Astrocyte (in vitro differentiated cells and primary cell): ENCODE measurements at regions not wholly inside any gene's neighbourhood (a gene's known extent, or its start where the extent isn't known, plus 50 kb on each side); places are given as distances from the start of the nearest gene placed in this dataset.
A peak's percentile ranks its signal among the peaks of the same experiment; 100 is the strongest.

Experiments
- DNase-seq: peaks from one replicate; pipeline ENCODE4 v3.0.0-alpha.2; 2010; ENCODE audit warnings: low read depth
- FAIRE-seq: peaks from 2 replicates; lab custom pipeline; 2011; peaks lifted over from hg19 to GRCh38; lab: Jason Lieb, UNC
- H2AFZ ChIP-seq: 2 replicates; pipeline ENCODE4 v1.6.0; 2012; ENCODE audit warnings: low read depth, low read length, inconsistent platforms
- H3K27ac ChIP-seq: 2 replicates; pipeline ENCODE4 v1.5.1; 2011; ENCODE audit warnings: low read depth, low read length, inconsistent platforms
- H3K27me3 ChIP-seq: 2 replicates; pipeline ENCODE4 v1.6.0; 2011; ENCODE audit warnings: low read length, inconsistent platforms; ENCODE audit not compliant: insufficient read depth
- H3K36me3 ChIP-seq: 2 replicates; pipeline ENCODE4 v1.5.1; 2011; ENCODE audit warnings: low read length, inconsistent platforms; ENCODE audit not compliant: insufficient read depth
- H3K4me1 ChIP-seq: 2 replicates; pipeline ENCODE4 v1.5.1; 2011; ENCODE audit warnings: low read length, inconsistent platforms; ENCODE audit not compliant: insufficient read depth
- H3K4me2 ChIP-seq: 2 replicates; pipeline ENCODE4 v1.6.0; 2012; ENCODE audit warnings: low read length, inconsistent platforms
- H3K4me3 ChIP-seq: 2 replicates; pipeline ENCODE4 v1.5.1; 2011; ENCODE audit warnings: low read depth, mild to moderate bottlenecking, low read length, inconsistent platforms; ENCODE audit not compliant: insufficient read depth
- H3K79me2 ChIP-seq: 2 replicates; pipeline ENCODE4 v1.6.0; 2012; ENCODE audit warnings: mild to moderate bottlenecking, low read length, inconsistent platforms; ENCODE audit not compliant: insufficient read depth
- H3K9ac ChIP-seq: 2 replicates; pipeline ENCODE4 v1.6.0; 2012; ENCODE audit warnings: mild to moderate bottlenecking, low read length, inconsistent platforms
- H3K9me3 ChIP-seq: 2 replicates; pipeline ENCODE4 v1.5.1; 2012; ENCODE audit warnings: low read depth, mild to moderate bottlenecking, low read length, inconsistent platforms; ENCODE audit not compliant: insufficient read depth
- H4K20me1 ChIP-seq: 2 replicates; pipeline ENCODE4 v1.6.0; 2012; ENCODE audit warnings: low read length, inconsistent platforms; ENCODE audit not compliant: insufficient read depth
- H3K27ac Mint-ChIP-seq: one replicate; pipeline ENCODE4 v1.8.0; 2021; ENCODE audit warnings: mild to moderate bottlenecking, mixed read lengths; ENCODE audit not compliant: unreplicated experiment
- H3K27me3 Mint-ChIP-seq: one replicate; pipeline ENCODE4 v1.8.0; 2021; ENCODE audit warnings: low read depth, mixed read lengths; ENCODE audit not compliant: unreplicated experiment
- H3K36me3 Mint-ChIP-seq: one replicate; pipeline ENCODE4 v1.8.0; 2021; ENCODE audit warnings: low read depth, mixed read lengths; ENCODE audit not compliant: unreplicated experiment
- H3K4me1 Mint-ChIP-seq: one replicate; pipeline ENCODE4 v1.8.0; 2021; ENCODE audit warnings: low read depth, mixed read lengths; ENCODE audit not compliant: unreplicated experiment
- H3K4me3 Mint-ChIP-seq: one replicate; pipeline ENCODE4 v1.8.0; 2021; ENCODE audit warnings: mild to moderate bottlenecking, moderate library complexity, mixed read lengths; ENCODE audit not compliant: unreplicated experiment
- H3K9me3 Mint-ChIP-seq: one replicate; pipeline ENCODE4 v1.8.0; 2021; ENCODE audit warnings: mild to moderate bottlenecking, mixed read lengths; ENCODE audit not compliant: unreplicated experiment
- CTCF ChIP-seq: IDR thresholded peaks from 2 replicates; pipeline ENCODE4 v1.5.1; 2011; ENCODE audit warnings: low read depth, mild to moderate bottlenecking, inconsistent platforms, low read length, moderate library complexity; ENCODE audit not compliant: insufficient read depth
- EZH2 ChIP-seq: IDR thresholded peaks from 2 replicates; pipeline ENCODE4 v1.6.1; 2012; ENCODE audit warnings: mild to moderate bottlenecking, low read length, inconsistent platforms; ENCODE audit not compliant: insufficient read depth

GRCh38 chr5:123717139-123717538, 205.2 kb downstream of the CSNK1G3 start:
- Mint-ChIP-seq H3K4me1 (peaks cover 38% of the 10 kb centered on the region), H3K27me3 (no peaks in the 10 kb centered on the region), H3K36me3 (peaks cover 3% of the 10 kb centered on the region), H3K4me3 (no peak overlapping the region), H3K27ac (peak overlapping the region; percentile 29), H3K9me3 (peaks cover 10% of the 10 kb centered on the region)
- H3K27ac ChIP-seq: no peak overlapping the region
- H3K27me3 ChIP-seq: no peaks in the 10 kb centered on the region
- TF ChIP-seq CTCF (no peak), EZH2 (no peak)
- FAIRE-seq: peak; percentile 66
- H2AFZ ChIP-seq: no peak overlapping the region
- H3K4me1 ChIP-seq: no peaks in the 10 kb centered on the region
- no peak overlapping the region for H3K4me2 ChIP-seq
- H3K4me3 ChIP-seq: no peak overlapping the region
- no peaks in the 10 kb centered on the region for H3K36me3 ChIP-seq
- peak; percentile 85 for DNase-seq
- no peak overlapping the region for H3K9ac ChIP-seq
- H3K79me2 ChIP-seq: no peaks in the 10 kb centered on the region
- H3K9me3 ChIP-seq: no peaks in the 10 kb centered on the region
- H4K20me1 ChIP-seq: no peaks in the 10 kb centered on the region

GRCh38 chr5:123710031-123710430, 198.1 kb downstream of the CSNK1G3 start:
- H3K36me3 Mint-ChIP-seq: peaks cover 9% of the 10 kb centered on the region
- no peaks in the 10 kb centered on the region for H3K36me3 ChIP-seq
- no peak overlapping the region for H3K4me3 ChIP-seq
- H4K20me1 ChIP-seq: no peaks in the 10 kb centered on the region
- H3K4me1 Mint-ChIP-seq: peaks cover 35% of the 10 kb centered on the region
- no peak overlapping the region for H3K4me3 Mint-ChIP-seq
- H3K27ac ChIP-seq: no peak overlapping the region
- H3K27ac Mint-ChIP-seq: peak overlapping the region; percentile 59
- DNase-seq (no peak), FAIRE-seq (no peak)
- H3K9me3 ChIP-seq: no peaks in the 10 kb centered on the region
- no peaks in the 10 kb centered on the region for H3K79me2 ChIP-seq
- no peaks in the 10 kb centered on the region for H3K27me3 ChIP-seq
- H3K9me3 Mint-ChIP-seq: peaks cover 18% of the 10 kb centered on the region
- H3K4me1 ChIP-seq: peaks cover 15% of the 10 kb centered on the region
- no peak overlapping the region for H2AFZ ChIP-seq
- no peak for TF ChIP-seq EZH2
- TF ChIP-seq CTCF: no peak
- H3K9ac ChIP-seq: no peak overlapping the region
- H3K27me3 Mint-ChIP-seq: no peaks in the 10 kb centered on the region
- H3K4me2 ChIP-seq: no peak overlapping the region

GRCh38 chr5:123709422-123709821, 197.4 kb downstream of the CSNK1G3 start:
- H4K20me1 ChIP-seq: no peaks in the 10 kb centered on the region
- TF ChIP-seq EZH2 (no peak), CTCF (no peak)
- no peaks in the 10 kb centered on the region for H3K79me2 ChIP-seq
- DNase-seq (no peak), FAIRE-seq (no peak)
- H3K4me2 ChIP-seq: no peak overlapping the region
- peaks cover 9% of the 10 kb centered on the region for H3K36me3 Mint-ChIP-seq
- H3K36me3 ChIP-seq: no peaks in the 10 kb centered on the region
- no peak overlapping the region for H3K9ac ChIP-seq
- no peak overlapping the region for H3K27ac ChIP-seq
- H3K4me1 ChIP-seq: peaks cover 15% of the 10 kb centered on the region
- H3K4me3 Mint-ChIP-seq: no peak overlapping the region
- H3K27me3 ChIP-seq: no peaks in the 10 kb centered on the region
- peaks cover 18% of the 10 kb centered on the region for H3K9me3 Mint-ChIP-seq
- H3K4me3 ChIP-seq: no peak overlapping the region
- H3K4me1 Mint-ChIP-seq: peaks cover 35% of the 10 kb centered on the region
- no peaks in the 10 kb centered on the region for H3K27me3 Mint-ChIP-seq
- H3K27ac Mint-ChIP-seq: peak overlapping the region; percentile 69
- H2AFZ ChIP-seq: no peak overlapping the region
- no peaks in the 10 kb centered on the region for H3K9me3 ChIP-seq
